ENCODE measurements at regions not wholly inside any gene's neighbourhood (a gene's known extent, or its start where the extent isn't known, plus 50 kb on each side); places are given as distances from the start of the nearest gene placed in this dataset.

DNA sequence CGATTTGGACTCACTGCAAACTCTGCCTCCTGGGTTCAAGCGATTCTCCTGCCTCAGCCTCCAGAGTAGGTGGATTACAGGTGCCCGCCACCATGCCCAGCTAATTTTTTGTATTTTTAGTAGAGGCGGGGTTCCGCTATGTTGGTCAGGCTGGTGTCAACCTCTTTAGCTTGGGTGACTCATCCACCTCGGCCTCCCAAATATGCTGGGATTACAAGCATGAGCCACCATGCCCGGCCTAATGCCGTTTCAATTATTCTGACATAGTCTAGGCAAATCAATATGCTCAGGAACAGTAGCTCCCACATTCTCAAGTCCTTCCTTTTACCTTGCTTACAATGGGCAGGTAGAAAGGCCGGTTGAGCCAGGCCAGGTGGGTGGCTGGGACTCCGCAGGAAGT lies 82.0 kb upstream of the EEA1 start:
- DNase-seq (ENCODE audit: low read depth in 2 of 2, low spot score in 1 of 2), result no peak

DNA sequence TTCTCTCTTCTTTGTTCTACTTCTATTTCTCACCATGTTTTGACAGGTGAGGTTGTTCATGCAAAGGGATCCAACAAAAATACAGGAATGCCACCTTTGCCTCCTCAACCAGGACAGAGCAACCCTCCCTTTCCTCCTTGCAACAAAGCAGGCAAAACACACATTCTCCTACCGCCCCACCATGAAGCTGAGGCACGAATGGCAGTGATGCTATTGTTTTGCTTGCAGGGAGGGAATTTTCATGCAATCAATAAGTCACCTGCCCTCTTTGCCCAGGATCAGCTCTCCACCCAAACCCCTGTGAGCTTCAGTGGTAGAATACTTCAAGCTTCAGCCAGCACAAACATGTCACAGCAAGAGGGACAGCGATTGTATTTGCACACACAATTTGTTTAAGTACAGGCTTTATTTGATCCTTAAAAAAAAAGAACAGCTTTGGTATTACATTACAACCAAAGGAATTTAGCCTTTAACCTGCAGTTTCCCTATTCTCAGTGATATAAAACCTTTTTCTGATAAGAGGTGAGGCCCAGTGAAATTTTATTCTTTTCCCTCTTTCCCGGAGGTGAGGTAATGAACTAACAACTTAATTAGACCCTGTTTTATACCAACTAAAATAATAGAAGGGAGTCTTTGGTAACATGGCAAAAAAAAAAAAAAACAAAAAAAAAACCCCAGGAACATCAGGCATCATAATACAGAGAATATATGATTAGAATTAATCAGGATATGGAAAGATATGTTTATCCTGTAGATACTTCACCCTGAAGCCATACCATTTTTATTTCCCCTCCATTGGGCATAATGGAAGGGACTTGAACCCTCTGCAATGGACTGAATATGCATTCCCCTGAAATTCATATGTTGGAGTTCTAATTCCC lies 87.0 kb upstream of the EEA1 start:
- no peak for DNase-seq (ENCODE audit: low read depth in 2 of 2, low spot score in 1 of 2)

DNA sequence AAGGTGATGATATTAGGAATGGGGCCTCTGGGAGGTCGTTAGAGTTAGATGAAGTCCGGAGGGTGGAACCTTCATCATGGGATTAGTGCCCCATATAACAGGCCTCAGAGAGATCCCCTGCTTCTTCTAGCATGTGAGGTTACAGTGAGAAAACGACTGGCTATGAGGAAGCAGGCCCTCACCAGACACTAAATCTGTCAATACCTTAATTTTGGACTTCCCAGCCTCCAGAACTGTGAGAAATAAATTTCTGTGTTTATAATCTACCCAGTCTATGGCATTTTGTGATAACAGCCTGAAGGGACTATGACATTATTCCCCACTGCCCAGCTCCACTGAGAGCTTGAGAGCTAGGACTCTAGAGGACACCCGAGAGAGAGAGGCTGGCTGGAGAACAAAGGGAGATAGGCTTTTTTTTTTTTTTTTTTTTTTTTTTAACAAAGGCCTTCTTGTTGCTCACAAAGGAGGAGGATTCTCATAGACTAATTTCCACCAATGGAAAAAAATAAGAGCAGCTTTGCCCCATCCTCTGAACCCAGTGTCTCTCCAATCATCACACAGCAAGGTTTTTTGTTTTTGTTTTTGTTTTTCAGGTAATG lies 87.8 kb upstream of the EEA1 start:
- DNase-seq (ENCODE audit: low read depth in 2 of 2, low spot score in 1 of 2), result no peak

DNA sequence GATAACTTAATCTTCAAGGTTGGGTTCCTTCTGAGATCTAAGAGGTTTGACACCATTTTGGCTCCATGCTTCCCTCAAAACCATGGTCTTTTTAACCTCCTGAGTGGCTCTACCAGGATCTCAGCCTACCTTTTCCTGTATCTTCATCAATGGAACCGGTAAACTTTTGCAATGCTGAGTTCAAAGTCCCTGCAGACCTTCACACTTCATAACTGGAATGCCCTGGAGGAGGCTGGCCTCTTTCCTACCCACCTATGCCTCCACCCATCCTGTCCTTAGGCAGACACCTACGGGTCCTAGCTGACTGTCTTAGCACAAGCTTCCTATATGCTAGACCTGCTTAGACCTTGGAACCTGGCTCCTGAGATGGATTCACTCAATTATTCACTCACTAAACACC lies 89.5 kb upstream of the EEA1 start:
- no peak for DNase-seq (ENCODE audit: low read depth in 2 of 2, low spot score in 1 of 2)

DNA sequence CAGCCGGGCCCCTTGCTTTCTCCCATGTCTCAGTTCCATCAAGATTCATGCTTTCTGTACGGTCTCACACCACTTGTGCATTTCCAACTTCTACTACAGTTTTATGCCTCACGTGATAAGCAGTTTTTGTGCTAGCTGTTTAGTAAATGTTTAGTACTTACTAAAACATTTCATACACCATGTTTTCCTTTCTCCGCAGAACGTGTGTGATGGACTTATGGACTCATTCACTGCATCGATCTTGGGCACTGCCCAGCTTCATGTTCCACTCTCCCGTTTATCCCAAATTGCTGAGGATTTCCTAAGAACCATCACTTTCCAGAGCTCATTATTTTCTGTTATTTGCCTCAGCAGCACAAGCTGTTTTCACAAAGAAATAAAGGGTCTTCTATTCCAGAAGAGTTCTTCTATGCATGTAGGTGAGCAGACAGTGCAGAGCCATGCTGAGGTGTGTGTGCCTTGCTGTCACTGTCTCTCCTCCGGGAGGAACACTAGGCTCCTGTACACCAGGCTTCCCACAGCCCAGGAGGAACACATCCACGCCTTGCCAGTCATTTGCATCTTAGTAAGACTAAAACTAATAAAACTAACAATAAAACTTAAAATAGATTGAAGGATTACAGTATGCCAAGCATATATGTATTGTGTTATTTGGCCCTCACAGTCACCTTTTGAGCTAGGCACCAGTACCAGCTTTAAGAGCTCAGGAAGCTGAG lies 90.3 kb upstream of the EEA1 start:
- no peak for DNase-seq (ENCODE audit: low read depth in 2 of 2, low spot score in 1 of 2)

DNA sequence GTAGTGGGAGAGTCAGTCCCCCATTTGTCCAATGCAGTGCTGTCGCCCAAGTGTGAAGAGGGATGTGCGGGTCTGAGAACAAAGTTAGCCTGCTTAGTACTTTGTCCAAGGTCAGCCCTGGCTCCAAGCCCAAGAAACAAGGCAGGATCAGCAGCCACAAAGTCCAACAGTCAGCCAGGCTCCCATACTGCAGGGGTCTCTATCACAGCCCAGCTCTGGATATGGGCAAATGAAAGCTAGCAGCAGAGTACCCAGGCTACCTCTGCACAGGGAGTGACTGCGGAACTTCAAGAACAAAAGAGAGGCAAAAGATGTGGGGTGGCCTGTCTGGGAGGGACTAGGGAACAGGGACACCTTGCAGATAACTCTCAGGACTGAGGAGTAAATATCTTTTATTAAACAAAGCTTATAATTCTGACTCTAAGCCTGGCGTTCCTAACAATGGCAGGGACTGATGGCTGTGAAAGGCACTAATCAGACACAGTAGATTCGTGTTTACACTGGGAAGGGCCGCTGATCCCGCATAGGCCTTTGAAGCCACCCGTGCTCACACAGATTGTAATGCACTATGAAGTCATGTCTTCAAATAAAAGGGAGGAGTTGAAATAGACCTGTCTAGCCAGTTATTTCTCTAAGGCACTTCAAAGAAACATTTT lies 91.0 kb upstream of the EEA1 start:
- DNase-seq (ENCODE audit: low read depth in 2 of 2, low spot score in 1 of 2), result no peak

DNA sequence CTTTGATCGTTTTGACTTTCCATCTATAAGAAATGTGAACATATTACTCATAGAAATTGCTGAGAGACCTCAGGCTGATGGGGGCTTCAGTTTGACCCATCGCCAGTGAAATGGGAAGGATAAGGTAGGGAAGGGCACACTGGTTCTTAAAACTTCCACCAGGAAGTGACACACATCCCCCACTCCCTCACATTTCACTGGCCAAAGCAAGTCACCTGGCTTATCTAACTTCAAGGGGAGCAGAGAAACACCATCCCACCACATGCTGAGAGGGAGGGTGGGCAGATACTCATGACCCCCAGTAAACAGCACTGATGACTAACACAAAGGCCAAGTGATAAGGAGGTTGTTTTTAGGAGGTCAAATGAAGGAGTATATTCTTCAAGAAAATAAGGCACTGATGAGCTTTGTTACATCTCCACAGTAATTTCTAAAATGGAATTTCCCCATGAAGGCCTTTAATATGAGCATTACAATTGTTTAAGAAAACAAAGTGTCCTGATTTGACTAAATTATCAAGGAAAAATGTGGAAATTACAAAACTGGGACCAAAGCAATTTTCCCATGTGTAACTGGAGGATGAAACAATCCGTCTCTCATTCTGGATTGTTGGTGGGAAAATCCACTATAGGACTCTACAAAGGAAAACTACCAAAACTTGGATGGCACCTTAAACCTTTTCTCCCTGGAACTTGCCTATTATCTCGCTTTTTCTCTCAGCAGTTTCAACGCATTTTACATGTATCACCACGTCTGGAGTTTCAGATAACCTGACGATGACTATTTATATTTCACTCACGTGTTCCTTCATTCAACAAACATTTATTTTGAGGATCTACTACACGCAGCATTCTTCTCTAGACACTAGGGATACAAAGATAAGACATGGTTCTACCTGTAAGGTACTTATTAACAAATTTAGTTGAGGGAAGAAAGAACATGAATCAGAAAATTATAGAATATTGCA lies 91.8 kb upstream of the EEA1 start:
- no peak for DNase-seq (ENCODE audit: low read depth in 2 of 2, low spot score in 1 of 2)

DNA sequence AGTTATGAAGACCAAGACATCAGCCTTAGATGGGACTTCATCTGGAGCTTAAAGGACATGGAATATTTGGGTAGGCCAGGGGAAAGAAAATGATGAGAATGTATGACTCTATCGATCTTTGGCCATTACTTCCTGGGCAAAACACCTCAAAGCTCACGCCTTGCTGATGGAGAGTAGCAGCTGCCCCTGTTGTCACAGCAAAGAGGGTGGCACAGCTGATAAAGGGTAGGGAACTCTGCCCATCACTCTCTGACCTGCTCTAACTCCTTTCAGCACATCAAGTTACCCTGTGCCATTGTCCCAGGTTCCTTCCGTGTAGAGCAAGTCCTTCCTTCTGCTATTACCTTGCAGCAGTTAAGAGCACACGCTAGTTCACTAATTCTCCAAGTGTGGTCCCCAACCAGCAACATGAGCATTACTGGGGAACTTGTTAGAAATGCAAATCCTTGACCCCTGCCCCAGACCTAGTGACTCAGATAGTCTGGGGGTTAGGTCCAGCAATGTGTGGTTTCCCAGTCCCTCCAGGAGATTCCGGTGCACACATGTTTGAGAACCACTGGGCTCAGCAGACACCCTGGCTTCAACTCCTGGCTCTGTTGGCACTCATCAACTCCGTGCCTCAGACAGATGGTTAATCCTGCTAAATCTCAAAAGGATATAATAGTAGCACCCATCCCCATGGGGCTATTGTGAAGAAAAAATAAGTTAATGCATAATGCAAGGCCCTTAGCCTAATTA lies 93.7 kb upstream of the EEA1 start:
- DNase-seq (ENCODE audit: low read depth in 2 of 2, low spot score in 1 of 2), result no peak

DNA sequence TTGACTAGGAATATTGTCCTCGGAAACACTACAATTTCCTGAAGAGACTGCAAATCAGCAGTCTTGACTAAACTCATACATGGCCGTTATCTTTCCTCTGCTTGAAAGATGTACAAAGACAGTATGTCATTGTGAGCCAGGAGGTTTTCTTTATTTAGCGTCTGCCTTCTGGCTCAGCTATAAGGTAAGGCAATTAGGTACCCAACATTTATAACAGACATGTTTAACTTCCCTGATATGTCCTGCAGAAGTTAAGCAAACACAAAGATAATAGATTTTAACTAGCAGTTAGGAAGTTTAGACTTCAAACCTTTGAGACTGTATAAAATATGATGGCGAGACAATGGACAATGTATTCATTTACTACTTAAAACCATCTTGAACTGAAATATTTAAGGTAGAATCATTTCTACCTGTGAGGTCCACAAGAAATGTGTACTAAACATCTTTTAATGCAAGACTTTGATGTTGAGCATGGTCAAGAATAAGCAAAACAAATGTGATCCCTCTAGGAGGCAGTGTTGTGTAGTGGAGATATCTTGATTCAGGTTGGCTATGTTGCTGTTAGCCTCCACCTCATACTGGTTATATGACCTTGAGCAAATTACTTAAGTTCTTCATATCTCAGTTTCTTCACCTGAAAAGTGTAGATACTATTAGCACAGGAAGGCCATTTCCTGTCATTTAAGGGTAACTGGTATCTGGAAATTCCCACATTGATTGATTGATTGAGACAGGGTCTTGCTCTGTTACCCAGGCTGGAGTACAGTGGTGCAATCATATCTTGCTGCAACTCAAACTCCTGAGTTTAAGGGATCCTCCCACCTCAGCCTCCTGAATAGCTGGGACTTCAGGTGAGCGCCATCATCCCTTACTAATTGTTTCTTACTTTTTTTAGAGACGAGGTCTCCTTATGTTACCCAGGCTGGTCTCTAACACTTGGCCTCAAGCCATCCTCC lies 96.3 kb upstream of the EEA1 start:
- DNase-seq (ENCODE audit: low read depth in 2 of 2, low spot score in 1 of 2), result no peak

DNA sequence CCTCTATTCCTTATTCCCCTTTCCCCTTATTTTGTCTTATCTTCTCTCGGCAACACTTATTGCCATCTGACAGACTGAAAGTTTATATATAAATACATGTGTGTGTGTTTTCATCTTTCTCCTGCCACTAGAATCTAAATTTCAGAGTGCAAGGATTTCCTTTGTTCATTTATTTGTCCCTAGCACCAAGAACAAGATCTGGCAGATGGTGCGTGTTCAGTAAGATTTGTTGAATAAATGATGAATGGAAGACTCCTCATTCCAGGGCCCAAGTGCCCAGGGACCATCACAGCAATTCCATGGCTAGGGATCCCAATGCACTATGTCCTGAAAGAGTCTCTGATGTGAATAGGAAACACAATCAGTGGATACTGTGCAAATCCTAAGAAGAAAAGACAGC lies 97.9 kb upstream of the EEA1 start:
- DNase-seq (ENCODE audit: low read depth in 2 of 2, low spot score in 1 of 2), result no peak

DNA sequence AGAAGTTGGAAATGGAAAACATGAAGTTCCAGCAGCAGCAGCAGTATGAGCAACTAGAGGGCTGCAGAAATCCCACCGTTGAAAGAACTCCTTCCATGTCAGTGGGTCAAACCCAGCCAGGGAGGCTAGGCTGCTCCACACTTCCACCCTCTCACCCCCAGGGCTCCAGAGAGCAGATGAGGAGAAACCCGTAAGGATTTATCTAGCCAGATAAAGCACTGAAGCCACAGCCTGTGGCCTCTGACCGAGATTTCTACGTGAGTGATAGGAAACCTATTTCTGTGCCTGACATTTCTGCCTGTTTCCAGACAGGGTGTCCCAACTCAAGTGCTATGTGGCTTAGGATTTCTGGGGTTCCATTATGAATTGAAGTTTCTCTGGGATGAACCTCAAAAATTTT lies 100.0 kb upstream of the EEA1 start:
- DNase-seq (ENCODE audit: low read depth in 2 of 2, low spot score in 1 of 2), result no peak

DNA sequence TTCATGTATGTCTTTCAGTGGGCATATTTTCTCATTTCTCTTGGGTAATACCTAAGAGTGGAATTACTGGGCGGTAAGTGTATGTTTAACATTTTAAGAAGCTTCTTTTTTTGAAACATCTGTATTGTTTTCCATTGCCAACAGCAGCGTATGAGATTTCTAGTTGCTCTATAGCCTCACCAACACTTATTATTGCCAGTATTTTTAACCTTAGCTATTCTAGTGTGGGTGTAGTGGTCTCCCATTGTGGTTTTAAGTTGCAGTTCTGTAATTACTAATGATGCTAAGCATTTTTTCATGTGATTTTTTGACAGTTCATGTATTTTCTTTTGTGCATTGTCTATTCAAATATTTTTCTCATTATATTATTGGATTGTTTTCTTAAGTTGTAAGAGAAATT lies 101.9 kb upstream of the EEA1 start:
- no peak for DNase-seq (ENCODE audit: low read depth in 2 of 2, low spot score in 1 of 2)

DNA sequence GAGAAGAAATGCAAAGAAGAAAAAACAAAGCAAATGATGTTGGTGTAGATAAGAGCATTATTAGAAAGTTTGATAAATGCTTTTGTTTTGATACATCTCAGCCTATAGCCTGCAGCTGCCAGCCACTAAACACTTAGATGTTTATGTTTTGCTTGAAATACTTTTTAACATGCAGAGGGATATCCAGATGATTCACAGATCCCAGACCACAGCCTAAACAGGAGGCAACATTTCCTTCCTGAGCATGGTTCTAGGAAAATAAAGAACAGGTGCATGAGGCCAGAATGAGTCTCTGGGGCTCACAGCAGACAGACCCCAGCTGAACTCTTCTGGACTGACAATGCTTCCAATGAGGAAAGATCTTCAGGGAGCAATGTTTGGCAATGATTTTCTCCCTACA lies 103.7 kb upstream of the EEA1 start:
- DNase-seq (ENCODE audit: low read depth in 2 of 2, low spot score in 1 of 2), result no peak

DNA sequence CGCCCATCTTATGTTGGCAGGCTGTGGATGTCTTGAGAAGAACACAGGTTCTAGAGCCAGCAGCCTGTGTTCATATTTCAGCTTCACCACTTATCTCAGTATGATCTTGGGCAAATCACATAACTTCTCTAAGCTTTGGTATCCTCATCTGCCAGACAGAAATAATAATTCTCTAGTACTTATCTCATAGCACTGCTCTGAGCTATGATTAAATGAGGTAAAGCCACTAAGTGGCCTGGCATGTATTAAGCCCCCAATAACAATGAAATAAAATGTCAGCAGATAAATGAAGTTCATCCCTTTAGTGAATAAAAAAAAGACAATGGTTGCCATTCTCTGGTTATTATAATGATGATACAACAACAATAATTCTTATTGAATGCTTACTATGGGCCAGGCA lies 104.9 kb upstream of the EEA1 start:
- no peak for DNase-seq (ENCODE audit: low read depth in 2 of 2, low spot score in 1 of 2)

DNA sequence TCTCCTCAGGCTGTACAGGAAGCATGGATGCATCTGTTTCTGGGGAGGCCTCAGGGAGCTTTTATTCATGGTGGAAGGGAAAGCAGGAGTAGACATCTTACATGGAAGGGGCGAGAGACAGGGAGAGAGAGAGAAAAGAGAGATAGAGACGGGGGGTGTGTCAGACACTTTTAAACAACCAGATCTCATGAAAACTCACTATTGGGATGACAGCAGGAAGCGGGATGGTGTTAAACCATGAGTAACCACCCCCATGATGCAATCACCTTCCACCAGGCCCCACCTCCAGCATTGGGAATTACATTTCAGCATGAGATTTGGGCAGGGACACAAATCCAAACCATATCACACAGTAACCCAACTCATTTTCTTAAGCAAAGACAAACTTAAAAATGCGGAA lies 110.0 kb upstream of the EEA1 start:
- DNase-seq (ENCODE audit: low read depth in 2 of 2, low spot score in 1 of 2), result no peak

DNA sequence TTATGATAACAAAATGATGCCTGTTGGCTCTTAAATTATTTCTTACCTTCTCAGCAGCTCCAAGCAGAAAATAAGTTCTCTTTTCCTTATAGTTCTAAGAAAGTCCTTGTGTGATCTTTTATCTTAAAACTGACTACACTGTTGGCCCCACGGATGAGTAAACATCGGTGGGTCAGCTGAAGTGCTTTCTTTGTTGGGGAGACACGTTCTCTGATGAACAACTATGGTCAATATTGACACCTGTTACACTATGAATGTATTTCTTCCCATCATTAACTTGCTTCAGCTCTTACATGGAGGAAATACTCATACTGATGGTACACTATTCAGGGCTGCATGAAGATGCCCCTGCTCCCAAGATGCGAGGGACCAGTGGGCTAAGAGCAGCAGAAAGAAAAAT lies 110.8 kb upstream of the EEA1 start:
- no peak for DNase-seq (ENCODE audit: low read depth in 2 of 2, low spot score in 1 of 2)

DNA sequence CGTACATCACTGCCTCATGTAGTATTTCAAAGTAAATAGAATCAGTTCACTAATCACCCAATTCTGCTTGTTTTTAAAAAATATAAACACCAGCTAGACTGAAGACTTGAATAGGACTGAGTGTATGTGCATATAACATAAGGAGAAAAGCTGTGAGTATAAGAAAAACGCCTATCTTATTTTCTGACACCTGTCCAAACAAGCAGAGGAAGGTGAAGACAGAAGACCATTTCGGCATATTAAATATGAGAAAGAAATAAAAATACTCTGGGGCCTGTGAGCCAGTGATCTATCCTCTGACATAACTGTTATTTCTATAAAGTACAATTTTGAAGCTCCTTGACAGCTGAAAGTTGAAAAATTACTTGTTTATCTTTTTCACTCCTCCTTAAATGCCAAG lies 111.3 kb upstream of the EEA1 start:
- no peak for DNase-seq (ENCODE audit: low read depth in 2 of 2, low spot score in 1 of 2)

DNA sequence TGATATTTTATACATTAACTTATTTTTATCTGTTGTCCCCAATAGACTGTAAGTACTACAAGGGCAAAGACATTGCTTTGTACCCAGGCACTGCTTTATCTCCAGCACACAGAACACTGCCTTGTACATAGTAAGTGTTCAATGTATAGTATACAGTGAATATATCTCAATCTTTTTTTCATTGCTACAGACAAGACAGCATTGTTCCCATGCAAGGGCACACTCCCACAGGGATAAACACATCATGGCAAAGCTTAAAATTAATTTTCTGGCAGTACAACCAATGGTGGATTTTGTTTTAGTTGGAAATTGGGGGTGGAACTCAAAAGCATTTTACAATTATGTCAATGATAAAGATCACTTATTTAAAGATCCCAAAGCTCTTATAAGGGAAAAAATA lies 112.3 kb upstream of the EEA1 start:
- no peak for DNase-seq (ENCODE audit: low read depth in 2 of 2, low spot score in 1 of 2)

DNA sequence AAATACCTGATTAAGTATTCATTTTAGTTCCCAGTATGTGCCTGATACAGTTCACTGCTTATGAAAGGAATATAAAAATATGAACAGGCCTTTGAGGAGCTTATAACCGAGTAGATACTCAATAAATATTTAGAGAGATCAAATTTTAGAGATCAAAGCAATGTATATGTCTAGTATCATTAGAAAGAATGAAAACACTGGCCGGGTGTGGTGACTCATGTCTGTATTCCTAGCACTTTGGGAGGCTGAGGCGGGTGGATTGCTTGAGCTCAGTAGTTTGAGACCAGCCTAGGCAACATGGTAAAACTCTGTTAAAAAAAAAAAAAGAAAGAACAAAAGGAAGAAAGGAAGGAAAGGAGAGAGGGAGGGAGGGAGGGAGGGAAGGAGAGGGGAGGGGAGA lies 113.2 kb upstream of the EEA1 start:
- DNase-seq (ENCODE audit: low read depth in 2 of 2, low spot score in 1 of 2), result no peak
